HCT116 (cell line): ENCODE measurements at regions not wholly inside any gene's neighbourhood (a gene's known extent, or its start where the extent isn't known, plus 50 kb on each side); places are given as distances from the start of the nearest gene placed in this dataset.

Experiments
- JUND ChIP-seq: IDR thresholded peaks from 2 replicates; pipeline ENCODE4 v1.6.1; 2012
- ZFX ChIP-seq: fragments of 450-650 bp; IDR thresholded peaks from 2 replicates; pipeline ENCODE4 v1.6.1; 2017

GRCh38 chr10:55273946-55274345 lies 472.9 kb upstream of the PCDH15 start:
- no peak for TF ChIP-seq ZFX
- no peak for TF ChIP-seq JUND
